GM19455 (cell line): ENCODE measurements at regions not wholly inside any gene's neighbourhood (a gene's known extent, or its start where the extent isn't known, plus 50 kb on each side); places are given as distances from the start of the nearest gene placed in this dataset.
A peak's percentile ranks its signal among the peaks of the same experiment; 100 is the strongest.

ENCODE experiments used
- ATAC-seq: cut with Tn5 transposase; IDR thresholded peaks from one replicate; pipeline ENCODE4 v1.9.1; 2021; ENCODE audit not compliant: unreplicated experiment

DNA sequence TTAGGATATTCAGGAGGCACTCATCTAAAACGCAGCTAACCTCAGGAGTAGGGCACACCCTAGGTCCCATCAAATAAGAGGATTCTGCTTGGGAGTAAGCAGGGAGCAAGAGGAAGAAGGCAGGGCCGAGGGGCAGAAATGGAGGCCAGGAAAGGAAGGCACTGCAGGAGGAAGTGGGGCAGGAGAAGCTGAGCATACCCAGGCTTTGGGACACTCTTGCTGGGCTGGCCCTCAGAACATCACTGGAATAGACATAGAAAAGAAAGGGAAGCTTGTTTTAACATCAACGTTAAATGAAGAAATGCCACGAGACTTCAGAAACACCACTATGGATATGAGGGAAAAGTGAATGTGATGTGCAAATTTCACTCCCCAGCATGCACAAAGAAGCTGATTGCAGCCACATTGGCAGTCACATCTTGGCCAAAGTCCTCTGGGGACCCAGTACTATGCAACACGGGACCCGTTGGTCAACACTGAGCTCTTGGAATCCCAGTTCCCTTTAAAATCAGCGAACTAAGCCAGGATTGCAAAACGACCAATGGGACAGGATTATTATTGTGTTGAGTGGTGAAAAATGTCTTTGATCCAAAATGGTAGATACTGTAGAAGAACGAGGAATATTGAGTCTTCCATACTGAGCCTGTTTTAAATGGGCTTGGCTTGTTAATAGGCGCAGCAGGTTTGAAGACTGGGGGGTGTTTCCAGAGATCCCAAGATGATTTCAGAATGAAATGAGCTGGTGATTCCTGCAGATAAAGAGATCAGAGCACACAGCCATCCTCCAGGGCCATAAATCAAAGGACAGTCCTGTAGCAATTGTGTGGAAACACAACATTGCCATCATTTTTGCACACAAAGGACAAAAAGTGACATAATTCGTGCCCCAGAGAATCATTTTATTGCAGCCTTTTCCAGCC is 152.4 kb downstream of the TOMM20 start:
- ATAC-seq = no peak

GRCh38 chr1:234975122-234975940 is 153.3 kb downstream of the TOMM20 start:
- ATAC-seq = no peak

DNA sequence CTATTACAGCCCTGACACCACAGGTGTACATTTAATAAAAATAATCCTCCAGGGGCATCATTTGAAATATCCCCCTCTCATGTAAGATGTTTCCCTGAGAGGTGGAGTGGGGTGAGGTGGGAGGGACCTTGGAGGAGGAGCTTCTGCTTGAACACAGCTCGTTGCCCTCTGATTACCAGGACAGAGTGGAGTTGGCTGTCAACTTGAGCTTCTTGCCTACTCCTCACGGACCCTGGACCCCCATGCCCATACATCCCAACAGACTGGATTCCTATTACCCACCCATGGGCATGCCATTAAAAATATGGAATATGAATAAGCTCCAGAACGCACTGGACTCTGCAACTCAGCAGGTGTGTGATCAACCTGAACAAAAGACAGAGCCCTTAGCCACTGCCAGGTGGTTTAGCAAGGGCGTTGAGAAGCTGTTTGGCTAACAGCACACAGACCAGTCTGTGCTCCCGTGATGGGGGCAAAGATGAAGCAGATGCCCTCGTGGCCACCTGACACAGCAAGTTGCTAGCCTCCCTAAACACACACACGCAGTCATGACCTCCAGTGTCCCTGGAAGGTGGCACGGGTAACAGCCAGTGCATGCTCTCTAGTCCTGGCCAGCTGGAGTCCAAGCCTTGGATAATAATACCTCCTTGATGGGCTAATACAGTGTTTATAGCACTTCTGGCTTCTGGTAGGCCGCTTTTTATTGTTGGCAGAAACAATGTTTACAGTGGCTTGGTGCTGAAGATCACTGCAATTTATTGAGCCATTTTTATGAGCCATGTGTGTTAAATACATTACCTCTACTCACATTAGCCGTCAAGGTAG is 155.0 kb downstream of the TOMM20 start:
- no peak for ATAC-seq

DNA sequence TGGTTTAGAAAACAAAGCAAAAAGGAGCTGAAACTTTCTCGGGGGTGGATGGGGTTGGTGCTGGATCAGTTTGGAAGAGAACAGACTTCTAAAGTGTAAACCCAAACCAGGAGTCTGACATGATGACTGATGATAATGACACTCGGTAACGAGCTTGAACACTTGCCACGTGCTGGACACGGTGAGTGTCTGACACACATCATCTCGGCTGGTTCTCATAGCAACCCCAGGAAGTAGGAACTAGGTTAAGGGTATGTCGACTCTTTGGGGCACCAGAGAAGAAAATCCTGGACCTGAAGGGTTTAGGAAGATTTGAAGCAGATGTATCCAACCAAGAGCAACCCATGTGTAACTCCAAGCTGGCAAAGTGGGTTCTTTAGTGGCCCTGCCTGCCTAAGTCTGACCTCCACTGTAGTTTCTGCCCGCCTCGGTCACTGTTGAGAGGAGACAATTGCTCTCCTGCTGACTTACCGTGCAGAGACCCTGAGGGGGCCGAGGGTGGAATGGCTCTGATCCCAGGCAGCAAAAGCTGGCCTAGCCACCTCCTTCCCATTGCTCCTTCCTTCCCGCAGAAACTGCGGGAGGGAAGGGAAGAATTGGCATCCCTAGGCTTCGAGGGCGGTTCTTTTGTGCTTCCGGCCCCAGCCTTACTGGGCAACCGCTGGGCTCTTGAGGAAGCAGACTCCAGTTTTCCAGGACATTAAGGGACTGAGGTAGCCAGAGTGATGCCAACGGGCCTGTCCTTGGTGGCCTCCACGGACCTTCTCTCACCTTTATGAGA is 156.0 kb downstream of the TOMM20 start:
- no peak for ATAC-seq

DNA sequence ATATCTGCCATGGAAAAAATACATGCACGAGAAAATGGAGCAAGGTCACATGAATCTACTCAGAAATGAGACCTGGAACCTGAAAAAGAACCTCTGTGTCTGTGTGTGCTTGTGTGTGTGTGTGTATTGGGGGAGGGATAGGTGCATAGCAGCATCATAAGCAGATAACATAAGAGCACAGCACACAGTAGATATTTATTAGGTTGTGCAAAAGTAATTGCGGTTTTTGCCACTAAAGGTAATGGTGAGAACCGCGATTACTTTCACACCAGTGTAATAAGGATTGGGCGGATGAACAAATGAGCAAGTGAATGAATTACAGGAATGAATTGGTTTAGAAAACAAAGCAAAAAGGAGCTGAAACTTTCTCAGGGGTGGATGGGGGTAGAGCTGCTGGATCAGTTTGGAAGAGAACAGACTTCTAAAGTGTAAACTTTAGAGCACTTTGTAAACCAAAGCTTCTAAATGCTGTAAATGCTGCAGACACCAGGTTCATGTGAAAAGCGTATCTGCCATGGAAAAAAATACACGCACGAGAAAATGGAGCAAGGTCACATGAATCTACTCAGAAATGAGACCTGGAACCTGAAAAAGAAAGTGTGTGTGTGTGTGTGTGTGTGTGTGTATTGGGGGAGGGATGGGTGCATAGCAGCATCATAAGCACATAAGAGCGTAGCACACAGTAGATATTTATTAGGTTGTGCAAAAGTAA is 156.9 kb downstream of the TOMM20 start:
- no peak for ATAC-seq

DNA sequence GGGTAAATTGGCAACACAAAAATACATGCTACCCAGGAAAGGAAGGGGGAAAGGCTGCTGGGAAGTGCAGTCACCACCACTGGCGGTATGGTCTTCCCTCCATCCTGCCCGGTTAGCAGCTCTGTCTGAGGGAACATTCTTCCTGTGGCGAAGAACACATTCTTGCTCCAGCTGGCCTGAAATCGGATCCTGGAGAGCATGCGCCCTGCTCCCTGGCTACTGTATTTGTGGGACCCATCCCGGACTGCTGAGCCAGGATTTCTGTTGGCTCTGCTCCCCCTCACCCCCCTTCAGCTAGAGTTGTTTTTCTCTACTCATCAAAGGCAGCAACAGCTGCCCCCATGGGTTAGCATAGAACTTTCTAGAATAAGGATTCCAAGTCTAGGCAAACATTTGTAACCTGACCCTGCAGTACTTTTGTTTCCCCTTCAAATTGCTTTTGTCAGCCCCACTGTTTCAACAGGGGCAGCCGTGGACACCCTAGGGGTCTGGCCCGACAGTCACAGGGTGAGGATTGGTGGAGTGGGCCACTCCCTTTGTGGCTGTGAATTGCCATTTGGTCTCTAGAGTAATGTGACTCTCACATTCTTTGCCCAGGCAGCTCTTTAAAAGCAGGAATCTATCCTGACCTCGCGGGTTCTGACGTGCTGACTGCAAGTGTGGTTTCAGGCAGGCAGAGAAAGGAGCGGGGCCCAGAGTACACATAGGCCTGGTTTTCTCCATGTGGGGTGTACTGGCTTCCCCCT is 157.7 kb downstream of the TOMM20 start:
- ATAC-seq = no peak

DNA sequence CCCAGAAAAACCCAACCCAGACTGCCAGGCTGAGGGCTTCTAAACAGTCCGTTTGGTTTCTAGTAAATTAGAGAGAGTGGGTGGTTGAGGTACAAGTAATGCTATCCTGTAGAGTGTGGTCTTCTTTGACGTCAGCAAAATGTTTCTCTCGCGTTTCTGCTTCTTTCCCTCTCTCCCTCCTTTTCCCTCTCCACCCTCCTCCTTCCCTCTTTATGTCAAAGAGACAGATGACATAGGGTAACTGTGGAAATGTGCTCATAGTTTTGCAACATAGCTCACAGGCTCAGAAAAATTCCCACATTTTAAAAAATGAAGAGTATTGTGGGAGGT is 158.3 kb downstream of the TOMM20 start:
- ATAC-seq = no peak

GRCh38 chr1:234969581-234970400 is 158.8 kb downstream of the TOMM20 start:
- no peak for ATAC-seq

GRCh38 chr1:234969011-234969441 is 159.6 kb downstream of the TOMM20 start:
- ATAC-seq = no peak

- ATAC-seq = no peak
These were observed 160.2 kb downstream of the TOMM20 start for GRCh38 chr1:234968451-234968850.

GRCh38 chr1:234967121-234967520 is 161.5 kb downstream of the TOMM20 start:
- ATAC-seq = no peak

DNA sequence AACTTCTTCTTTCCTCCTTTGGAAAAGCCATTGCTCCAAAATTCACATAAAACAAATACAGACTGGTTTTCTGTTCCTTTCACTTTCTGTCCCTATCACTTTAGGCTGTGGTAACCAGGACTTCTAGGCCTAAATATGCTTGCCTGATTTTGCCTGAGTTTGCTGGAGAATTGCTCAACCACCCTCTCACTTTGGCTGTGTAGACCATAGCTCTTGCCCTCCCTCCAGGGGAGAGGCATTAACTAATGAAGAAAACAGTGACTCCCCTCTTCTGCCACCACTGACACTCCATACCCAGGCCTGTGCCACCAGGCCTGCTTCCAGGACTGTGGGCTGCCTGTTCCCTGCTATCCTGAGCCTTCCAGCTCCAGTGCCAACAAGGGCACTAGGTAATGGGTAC is 163.5 kb downstream of the TOMM20 start:
- ATAC-seq = no peak

- no peak for ATAC-seq
These were observed 164.5 kb downstream of the TOMM20 start for GRCh38 chr1:234963904-234964702.

GRCh38 chr1:234963180-234963903 is 165.3 kb downstream of the TOMM20 start:
- ATAC-seq = peak; percentile 87

DNA sequence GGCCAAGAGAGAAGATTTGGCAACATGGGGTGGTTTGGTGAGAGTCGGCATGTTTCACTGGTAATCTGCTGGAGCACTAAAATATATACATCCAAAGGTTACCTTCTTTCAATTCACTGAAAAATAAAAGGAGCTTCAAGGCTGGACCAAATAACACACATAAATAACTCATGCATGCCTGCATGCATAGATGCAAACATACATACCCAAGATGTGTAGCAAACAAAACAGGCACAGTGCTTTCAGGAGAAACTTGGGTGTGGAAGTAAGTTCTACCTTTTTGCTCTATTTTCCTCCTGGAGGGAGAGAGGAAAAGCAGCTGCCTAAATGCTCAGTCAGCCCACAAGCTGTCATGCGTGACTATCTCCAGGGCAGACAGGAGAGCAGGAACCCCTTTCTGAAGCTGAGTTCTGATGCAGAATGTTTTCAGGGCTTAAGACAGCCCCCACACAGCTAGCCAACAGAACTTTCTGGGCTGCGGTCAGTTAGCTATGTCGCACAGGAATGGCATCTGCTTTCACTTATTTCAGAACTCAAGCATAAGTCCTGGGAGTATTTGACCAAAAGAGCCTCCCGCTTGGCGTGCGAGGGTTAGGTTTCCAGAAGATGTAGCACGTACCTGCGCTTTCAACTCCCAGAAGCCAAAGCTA is 166.2 kb downstream of the TOMM20 start:
- ATAC-seq = peak; percentile 48
